H1 (cell line): ENCODE measurements at regions not wholly inside any gene's neighbourhood (a gene's known extent, or its start where the extent isn't known, plus 50 kb on each side); places are given as distances from the start of the nearest gene placed in this dataset.

ENCODE experiments used
- CTCF ChIA-PET: fragments of 300-600 bp; sonication (Branson Sonifier 250); formaldehyde crosslinking; loops from one replicate; lab custom pipeline; 2021; ENCODE audit not compliant: partially characterized antibody; lab: Charles Lee
- POLR2A ChIA-PET: fragments of 300-600 bp; sonication (Branson Sonifier 250); formaldehyde crosslinking; loops from one replicate; lab custom pipeline; 2021; ENCODE audit warnings: inconsistent platforms; ENCODE audit not compliant: partially characterized antibody; lab: Charles Lee
- DNase-seq, 2 experiments: peaks; one replicate each; pipeline versions ENCODE4 v3.0.0 to v3.0.0-alpha.2; 2010 to 2022; ENCODE audit warnings: low spot score in 2 of 2, low read depth in 1 of 2, mixed read lengths in 1 of 2
- FAIRE-seq: peaks from 2 replicates; lab custom pipeline; 2011; peaks lifted over from hg19 to GRCh38; lab: Jason Lieb, UNC
- H2AFZ ChIP-seq: 2 replicates; pipeline ENCODE4 v1.8.1; 2012; ENCODE audit warnings: low read length, inconsistent platforms
- H2AK5ac ChIP-seq: 2 replicates; pipeline ENCODE4 v1.6.1; 2013; ENCODE audit warnings: low read depth, low read length
- H2BK120ac ChIP-seq: replicated peaks from 2 replicates; pipeline ENCODE3; 2013; ENCODE audit warnings: low read depth, low read length, inconsistent platforms
- H2BK12ac ChIP-seq: 2 replicates; pipeline ENCODE4 v1.6.1; 2013; ENCODE audit warnings: low read depth, low read length
- H2BK15ac ChIP-seq: 2 replicates; pipeline ENCODE4 v1.6.1; 2013; ENCODE audit warnings: low read length
- H2BK20ac ChIP-seq: 2 replicates; pipeline ENCODE4 v1.6.1; 2013; ENCODE audit warnings: low read length
- H2BK5ac ChIP-seq: 2 replicates; pipeline ENCODE4 v1.6.1; 2013; ENCODE audit warnings: low read depth, low read length
- H3K14ac ChIP-seq: 2 replicates; pipeline ENCODE4 v1.6.1; 2013; ENCODE audit warnings: inconsistent platforms; ENCODE audit not compliant: insufficient read length
- H3K18ac ChIP-seq: 2 replicates; pipeline ENCODE4 v1.6.1; 2013; ENCODE audit warnings: low read length; ENCODE audit errors: extremely low read depth
- H3K23ac ChIP-seq: 2 replicates; pipeline ENCODE4 v1.6.1; 2013; ENCODE audit warnings: inconsistent platforms; ENCODE audit not compliant: insufficient read length
- H3K23me2 ChIP-seq: 2 replicates; pipeline ENCODE4 v1.6.1; 2013; ENCODE audit warnings: low read depth, low read length
- H3K27ac ChIP-seq: 2 replicates; pipeline ENCODE4 v1.6.1; 2011; ENCODE audit warnings: low read depth, low read length, inconsistent platforms
- H3K27me3 ChIP-seq, 4 experiments: replicated peaks in 1 of 4; 1 replicate in 1 of 4; 2 replicates in 3 of 4; pipeline versions ENCODE4 v1.6.1 to v1.8.1; 2011 to 2013; ENCODE audit warnings: low read length in 3 of 4, mild to moderate bottlenecking in 3 of 4, inconsistent platforms in 2 of 4, mixed read lengths in 2 of 4, moderate library complexity in 1 of 4; ENCODE audit not compliant: control insufficient read depth in 3 of 4, insufficient read depth in 3 of 4; ENCODE audit errors: extremely low read depth in 1 of 4
- H3K36me3 ChIP-seq, 4 experiments: 2 replicates each; pipeline versions ENCODE4 v1.6.1 to v1.8.1; 2011 to 2013; ENCODE audit warnings: mild to moderate bottlenecking in 4 of 4, low read length in 3 of 4, moderate library complexity in 2 of 4, control low read depth in 1 of 4, inconsistent platforms in 1 of 4; ENCODE audit not compliant: insufficient read depth in 4 of 4, control insufficient read depth in 2 of 4
- H3K4ac ChIP-seq: replicated peaks from 2 replicates; pipeline ENCODE3; 2013; ENCODE audit warnings: low read length, low read depth, mixed read lengths, inconsistent platforms; ENCODE audit not compliant: insufficient read length
- H3K4me1 ChIP-seq, 4 experiments: replicated peaks in 1 of 4; 1 replicate in 1 of 4; 2 replicates in 3 of 4; pipeline versions ENCODE4 v1.6.1 to v1.8.1; 2011 to 2013; ENCODE audit warnings: low read length in 3 of 4, inconsistent platforms in 2 of 4, mixed read lengths in 1 of 4; ENCODE audit not compliant: insufficient read depth in 4 of 4, control insufficient read depth in 3 of 4
- H3K4me2 ChIP-seq, 2 experiments: 2 replicates each; pipeline versions ENCODE4 v1.6.1 to v1.8.1; 2011 to 2013; ENCODE audit warnings: low read depth in 2 of 2, low read length in 2 of 2, control low read depth in 1 of 2, inconsistent platforms in 1 of 2, mild to moderate bottlenecking in 1 of 2; ENCODE audit not compliant: insufficient read depth in 1 of 2
- H3K4me3 ChIP-seq, 4 experiments: fragments of 200-600, 300-600 bp in 1 of 4; sonication (generic), shearing (Covaris generic), sonication (Bioruptor Twin) in 1 of 4; 2 replicates each; pipeline versions ENCODE4 v1.5.1 to v1.8.1; 2011 to 2016; ENCODE audit warnings: low read length in 4 of 4, low read depth in 3 of 4, control low read depth in 2 of 4, inconsistent platforms in 2 of 4, mild to moderate bottlenecking in 2 of 4, mixed read lengths in 1 of 4, moderate library complexity in 1 of 4; ENCODE audit not compliant: insufficient read depth in 2 of 4; ENCODE audit errors: extremely low read depth in 1 of 4
- H3K56ac ChIP-seq: replicated peaks from 2 replicates; pipeline ENCODE3; 2013; ENCODE audit warnings: low read depth, mild to moderate bottlenecking, mixed read lengths, low read length, inconsistent platforms; ENCODE audit not compliant: insufficient read length
- H3K79me1 ChIP-seq: 2 replicates; pipeline ENCODE4 v1.6.1; 2013; ENCODE audit warnings: low read depth, low read length, control low read depth
- H3K79me2 ChIP-seq, 2 experiments: 2 replicates each; pipeline versions ENCODE4 v1.6.1 to v1.8.1; 2012 to 2013; ENCODE audit warnings: low read length in 2 of 2, mild to moderate bottlenecking in 2 of 2, inconsistent platforms in 1 of 2; ENCODE audit not compliant: insufficient read depth in 2 of 2, control insufficient read depth in 1 of 2
- H3K9ac ChIP-seq, 4 experiments: replicated peaks in 1 of 4; 1 replicate in 1 of 4; 2 replicates in 3 of 4; pipeline versions ENCODE4 v1.6.1 to v1.8.1; 2011 to 2013; ENCODE audit warnings: low read depth in 3 of 4, low read length in 3 of 4, control low read depth in 2 of 4, mild to moderate bottlenecking in 2 of 4, moderate library complexity in 2 of 4, inconsistent platforms in 1 of 4; ENCODE audit errors: extremely low read depth in 1 of 4
- H3K9me3 ChIP-seq, 2 experiments: 2 replicates each; pipeline versions ENCODE4 v1.6.1 to v1.8.1; 2012 to 2013; ENCODE audit warnings: mild to moderate bottlenecking in 2 of 2, moderate library complexity in 2 of 2, control low read depth in 1 of 2, inconsistent platforms in 1 of 2, low read depth in 1 of 2, low read length in 1 of 2, mixed read lengths in 1 of 2; ENCODE audit not compliant: insufficient read depth in 2 of 2
- H4K20me1 ChIP-seq, 2 experiments: replicated peaks in 1 of 2; 2 replicates each; pipeline versions ENCODE3 to v1.8.1; 2011 to 2013; ENCODE audit warnings: inconsistent platforms in 2 of 2, low read length in 2 of 2, mild to moderate bottlenecking in 1 of 2; ENCODE audit not compliant: insufficient read depth in 2 of 2, control insufficient read depth in 1 of 2
- H4K5ac ChIP-seq: 2 replicates; pipeline ENCODE4 v1.6.1; 2013; ENCODE audit warnings: low read length, low read depth, mixed read lengths, inconsistent platforms; ENCODE audit not compliant: insufficient read length
- H4K8ac ChIP-seq: 2 replicates; pipeline ENCODE4 v1.8.0; 2013; ENCODE audit warnings: mild to moderate bottlenecking, moderate library complexity, low read length, inconsistent platforms; ENCODE audit not compliant: insufficient read depth; ENCODE audit errors: extremely low read depth
- H4K91ac ChIP-seq: replicated peaks from 2 replicates; pipeline ENCODE3; 2013; ENCODE audit warnings: low read length, mixed read lengths, inconsistent platforms; ENCODE audit not compliant: insufficient read length
- CTBP2 ChIP-seq: IDR thresholded peaks from 2 replicates; pipeline ENCODE4 v1.7.0; 2011; ENCODE audit warnings: borderline replicate concordance, mild to moderate bottlenecking, moderate library complexity, mixed read lengths, low read length; ENCODE audit not compliant: insufficient read depth, insufficient read length
- EGR1 ChIP-seq: IDR thresholded peaks from 2 replicates; pipeline ENCODE4 v1.6.1; 2011; ENCODE audit warnings: low read depth, low read length, borderline replicate concordance

DNA sequence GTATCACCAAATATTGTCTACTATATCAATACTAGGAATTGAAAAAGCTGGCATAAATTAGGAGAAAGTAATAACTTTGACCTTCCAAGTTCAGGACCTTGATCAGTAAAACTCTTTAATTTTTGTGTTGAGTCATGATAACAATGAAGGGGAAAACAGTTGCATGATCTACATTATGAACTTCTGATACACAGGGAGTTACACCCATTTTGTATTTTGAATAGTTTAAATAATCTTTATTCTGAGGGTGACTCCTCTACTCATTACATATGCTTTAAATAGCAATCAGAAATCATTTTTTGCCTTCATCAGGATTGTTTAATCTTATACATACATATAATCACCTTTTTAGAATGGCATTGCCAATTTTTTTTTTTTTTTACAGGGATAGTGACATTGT, 492.5 kb downstream of the NAV3 start:
- Histone ChIP-seq H4K20me1 (no peaks in the 10 kb centered on the region), H3K27ac (no peak overlapping the region), H2BK15ac (no peak overlapping the region), H3K56ac (no peak overlapping the region), H3K36me3 (no peaks in the 10 kb centered on the region), H3K27me3 (no peaks in the 10 kb centered on the region)
- no peak for FAIRE-seq
- no peak for TF ChIP-seq CTBP2
- TF ChIP-seq EGR1, result no peak
- TF ChIP-seq, all 59 proteins: peak for 0
- H3K79me2 ChIP-seq, result no peaks in the 10 kb centered on the region
- no peak overlapping the region for H4K91ac ChIP-seq
- H2BK20ac ChIP-seq, result no peak overlapping the region
- H3K14ac ChIP-seq, result no peak overlapping the region
- H2BK120ac ChIP-seq, result no peak overlapping the region
- no peak overlapping the region for H3K23ac ChIP-seq
- H4K5ac ChIP-seq, result no peak overlapping the region
- no peaks in the 10 kb centered on the region for H3K23me2 ChIP-seq
- ChIA-PET CTCF (interaction anchor here (0.7 to 1.6 kb wide), 2 partner anchors 147 to 169 kb away, joined by 3 read pairs; no protein-coding TSS in a partner anchor), POLR2A (no interaction called here)
- H4K8ac ChIP-seq, result no peak overlapping the region
- H2BK5ac ChIP-seq, result no peak overlapping the region
- H3K9me3 ChIP-seq, result no peaks in the 10 kb centered on the region
- DNase-seq, result no peak
- no peak overlapping the region for H3K9ac ChIP-seq
- H3K79me1 ChIP-seq, result no peaks in the 10 kb centered on the region
- H3K4me2 ChIP-seq, result no peak overlapping the region
- no peaks in the 10 kb centered on the region for H3K4me1 ChIP-seq
- no peak overlapping the region for H2AK5ac ChIP-seq
- H3K4me3 ChIP-seq, result no peak overlapping the region
- H3K18ac ChIP-seq, result no peak overlapping the region
- H3K4ac ChIP-seq, result no peak overlapping the region
- no peak overlapping the region for H2BK12ac ChIP-seq
- no peak overlapping the region for H2AFZ ChIP-seq
